B cell (primary cell): ENCODE measurements at regions not wholly inside any gene's neighbourhood (a gene's known extent, or its start where the extent isn't known, plus 50 kb on each side); places are given as distances from the start of the nearest gene placed in this dataset.

Experiments
- ATAC-seq: fragments of 200-7000 bp; cut with Tn5 transposase; one replicate; pipeline ENCODE4 v1.10.0; 2021; ENCODE audit warnings: low read depth, mild to moderate bottlenecking, moderate number of reproducible peaks, moderate library complexity
- CTCF ChIA-PET: fragments of 350-600 bp; sonication (Branson Sonifier 250); formaldehyde crosslinking; loops from one replicate; lab custom pipeline; 2021; ENCODE audit warnings: antibody characterized with exemption, inconsistent platforms; lab: Charles Lee
- POLR2A ChIA-PET: fragments of 350-600 bp; sonication (Branson Sonifier 250); formaldehyde crosslinking; loops from one replicate; lab custom pipeline; 2021; ENCODE audit warnings: antibody characterized with exemption; lab: Charles Lee
- DNase-seq: peaks from one replicate; pipeline ENCODE4 v3.0.0; 2013
- H2AFZ ChIP-seq: 2 replicates; pipeline ENCODE4 v1.6.1; 2012; ENCODE audit warnings: mild to moderate bottlenecking, low read depth, low read length; ENCODE audit not compliant: insufficient read depth, poor library complexity, severe bottlenecking
- H3K27ac ChIP-seq, 2 donors: 1 replicate in 1 of 2; 2 replicates in 1 of 2; pipeline ENCODE4 v1.5.1; 2012 to 2013; ENCODE audit warnings: low read length in 2 of 2, mild to moderate bottlenecking in 2 of 2, moderate library complexity in 1 of 2
- H3K27me3 ChIP-seq, 4 experiments: fragments of 200-600 bp in 1 of 4; sonication (generic) in 1 of 4; replicated peaks in 1 of 4; 1 replicate in 2 of 4; 2 replicates in 2 of 4; pipeline versions ENCODE4 v1.6.1 to v1.7.0; 2013 to 2016; ENCODE audit warnings: low read length in 3 of 4, mild to moderate bottlenecking in 2 of 4, mixed read lengths in 1 of 4, moderate library complexity in 1 of 4; ENCODE audit not compliant: insufficient read depth in 4 of 4, control insufficient read depth in 3 of 4; ENCODE audit errors: control extremely low read depth in 1 of 4
- H3K36me3 ChIP-seq, 2 experiments: replicated peaks in 1 of 2; 1 replicate in 1 of 2; 2 replicates in 1 of 2; pipeline versions ENCODE4 v1.6.1 to v1.7.1; 2013; ENCODE audit warnings: low read length in 1 of 2; ENCODE audit not compliant: insufficient read depth in 2 of 2, control insufficient read depth in 1 of 2; ENCODE audit errors: control extremely low read depth in 1 of 2, extremely low read depth in 1 of 2
- H3K4me1 ChIP-seq, 2 donors: fragments of 200-600 bp in 1 of 2; sonication (generic) in 1 of 2; 1 replicate in 1 of 2; 2 replicates in 1 of 2; pipeline versions ENCODE4 v1.5.1 to v1.6.1; 2013 to 2017; ENCODE audit warnings: low read length in 2 of 2; ENCODE audit not compliant: control insufficient read depth in 2 of 2, insufficient read depth in 2 of 2
- H3K4me2 ChIP-seq: replicated peaks from 2 replicates; pipeline ENCODE3; 2012; ENCODE audit warnings: mild to moderate bottlenecking, low read depth, low read length; ENCODE audit not compliant: poor library complexity, severe bottlenecking
- H3K4me3 ChIP-seq, 5 experiments: fragments of 200-600 bp in 1 of 5; sonication (generic) in 1 of 5; 1 replicate in 3 of 5; 2 replicates in 2 of 5; pipeline versions ENCODE4 v1.5.1 to v1.7.0; 2011 to 2016; ENCODE audit warnings: low read length in 4 of 5, mild to moderate bottlenecking in 4 of 5, low read depth in 2 of 5, control low read depth in 1 of 5, moderate library complexity in 1 of 5; ENCODE audit not compliant: insufficient read depth in 1 of 5; ENCODE audit errors: control extremely low read depth in 1 of 5, extremely low read depth in 1 of 5
- H3K79me2 ChIP-seq: fragments of 200-600 bp; sonication (generic); one replicate; pipeline ENCODE4 v1.6.0; 2016; ENCODE audit warnings: low read length; ENCODE audit not compliant: control insufficient read depth, insufficient read depth
- H3K9ac ChIP-seq: fragments of 200-600 bp; sonication (generic); 2 replicates; pipeline ENCODE4 v1.6.1; 2017; ENCODE audit warnings: mild to moderate bottlenecking, low read length, moderate library complexity
- H3K9me3 ChIP-seq, 3 donors: one replicate each; pipeline versions ENCODE4 v1.6.1 to v1.7.1; 2013; ENCODE audit warnings: low read length in 2 of 3; ENCODE audit not compliant: control insufficient read depth in 2 of 3, insufficient read depth in 1 of 3; ENCODE audit errors: control extremely low read depth in 1 of 3
- H4K20me1 ChIP-seq: 2 replicates; pipeline ENCODE4 v1.6.0; 2012; ENCODE audit warnings: mild to moderate bottlenecking, low read length; ENCODE audit not compliant: insufficient read depth, control insufficient read depth, poor library complexity, severe bottlenecking
- H3K27ac Mint-ChIP-seq: one replicate; pipeline ENCODE4 v1.8.0; 2021; ENCODE audit warnings: mixed read lengths
- H3K27me3 Mint-ChIP-seq: one replicate; pipeline ENCODE4 v1.8.0; 2021; ENCODE audit warnings: mixed read lengths
- H3K4me1 Mint-ChIP-seq: one replicate; pipeline ENCODE4 v1.8.0; 2021; ENCODE audit warnings: mixed read lengths
- H3K4me3 Mint-ChIP-seq: one replicate; pipeline ENCODE4 v1.8.0; 2021; ENCODE audit warnings: mixed read lengths
- H3K9me3 Mint-ChIP-seq: one replicate; pipeline ENCODE4 v1.8.0; 2022; ENCODE audit warnings: mixed read lengths; ENCODE audit not compliant: insufficient read depth
- EZH2 ChIP-seq: IDR thresholded peaks from 2 replicates; pipeline ENCODE4 v1.6.1; 2012; ENCODE audit warnings: borderline replicate concordance, low read depth, mild to moderate bottlenecking, moderate library complexity, low read length; ENCODE audit not compliant: insufficient read depth, poor library complexity, severe bottlenecking
- WGBS: methylation state at CpG from one replicate; pipeline ENCODE4 v1.1.5; 2013; ENCODE audit warnings: missing lambda C conversion rate; ENCODE audit not compliant: insufficient coverage; 5-methylcytosine and 5-hydroxymethylcytosine counted together
- intact Hi-C: fragments of 100-400 bp; cut with micrococcal nuclease; formaldehyde crosslinking; loops from one replicate; pipeline ENCODE4 v1.10.0; 2022
- TF ChIP-seq, protein P1 (sequence below): fragments of 200-600 bp; IDR thresholded peaks from one replicate; pipeline ENCODE4 v1.8.0; 2022; ENCODE audit warnings: antibody characterized with exemption, mild to moderate bottlenecking

DNA sequence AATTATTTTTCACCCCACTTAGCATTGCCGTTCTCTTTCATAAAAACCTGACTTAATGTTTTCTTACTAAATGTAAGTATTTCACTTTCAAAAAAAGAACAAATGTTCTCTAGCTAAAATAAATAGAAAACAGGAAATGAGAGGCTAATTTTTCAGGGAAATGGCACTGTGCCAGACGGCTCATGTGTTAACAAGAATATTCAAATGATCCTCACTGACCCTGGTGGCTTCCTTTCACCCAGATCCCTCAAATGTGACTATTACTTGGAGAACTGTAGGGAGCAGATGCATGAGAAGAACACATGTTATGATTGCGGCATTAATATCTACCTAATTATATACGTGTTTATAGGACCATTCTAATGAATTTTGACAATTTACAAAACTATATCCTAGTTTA, 827.7 kb downstream of the SOCS6 start:
- Histone ChIP-seq H3K9me3 (peaks cover 0 to 1% (median 0%) of the 10 kb centered on the region in 3 donors), H3K4me2 (no peak overlapping the region), H3K79me2 (no peaks in the 10 kb centered on the region), H2AFZ (no peak overlapping the region), H3K4me1 (no peaks in the 10 kb centered on the region), H3K27me3 (no peaks in the 10 kb centered on the region), H3K4me3 (no peak overlapping the region), H3K36me3 (no peaks in the 10 kb centered on the region), H3K27ac (no peak overlapping the region), H3K9ac (no peak overlapping the region), H4K20me1 (no peaks in the 10 kb centered on the region)
- H3K4me3 Mint-ChIP-seq = no peak overlapping the region
- peaks cover 3% of the 10 kb centered on the region for H3K9me3 Mint-ChIP-seq
- DNase-seq (no peak), ATAC-seq (no peak)
- WGBS = 75% methylated on average over 2 of the region's 4 CpGs
- H3K27me3 Mint-ChIP-seq = no peaks in the 10 kb centered on the region
- TF ChIP-seq EZH2 = no peak
- TF ChIP-seq, protein P1, sequence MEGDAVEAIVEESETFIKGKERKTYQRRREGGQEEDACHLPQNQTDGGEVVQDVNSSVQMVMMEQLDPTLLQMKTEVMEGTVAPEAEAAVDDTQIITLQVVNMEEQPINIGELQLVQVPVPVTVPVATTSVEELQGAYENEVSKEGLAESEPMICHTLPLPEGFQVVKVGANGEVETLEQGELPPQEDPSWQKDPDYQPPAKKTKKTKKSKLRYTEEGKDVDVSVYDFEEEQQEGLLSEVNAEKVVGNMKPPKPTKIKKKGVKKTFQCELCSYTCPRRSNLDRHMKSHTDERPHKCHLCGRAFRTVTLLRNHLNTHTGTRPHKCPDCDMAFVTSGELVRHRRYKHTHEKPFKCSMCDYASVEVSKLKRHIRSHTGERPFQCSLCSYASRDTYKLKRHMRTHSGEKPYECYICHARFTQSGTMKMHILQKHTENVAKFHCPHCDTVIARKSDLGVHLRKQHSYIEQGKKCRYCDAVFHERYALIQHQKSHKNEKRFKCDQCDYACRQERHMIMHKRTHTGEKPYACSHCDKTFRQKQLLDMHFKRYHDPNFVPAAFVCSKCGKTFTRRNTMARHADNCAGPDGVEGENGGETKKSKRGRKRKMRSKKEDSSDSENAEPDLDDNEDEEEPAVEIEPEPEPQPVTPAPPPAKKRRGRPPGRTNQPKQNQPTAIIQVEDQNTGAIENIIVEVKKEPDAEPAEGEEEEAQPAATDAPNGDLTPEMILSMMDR = no peak
- no peaks in the 10 kb centered on the region for H3K4me1 Mint-ChIP-seq
- H3K27ac Mint-ChIP-seq = no peak overlapping the region
- intact Hi-C loops = no loop called here
- POLR2A ChIA-PET = no interaction called here
- CTCF ChIA-PET = no interaction called here

- H4K20me1 ChIP-seq = no peaks in the 10 kb centered on the region
- H3K27me3 ChIP-seq = no peaks in the 10 kb centered on the region
- H3K36me3 ChIP-seq = no peaks in the 10 kb centered on the region
- ChIA-PET CTCF (no interaction called here), POLR2A (no interaction called here)
- H3K4me2 ChIP-seq = no peak overlapping the region
- intact Hi-C loops = no loop called here
- no peaks in the 10 kb centered on the region for H3K4me1 ChIP-seq
- H3K79me2 ChIP-seq = no peaks in the 10 kb centered on the region
- H3K27ac Mint-ChIP-seq = no peak overlapping the region
- 80% methylated on average over 7 of the region's 8 CpGs for WGBS
- TF ChIP-seq, protein P1 = no peak
- DNase-seq = no peak
- no peak overlapping the region for H3K9ac ChIP-seq
- no peak overlapping the region for H3K27ac ChIP-seq
- H3K9me3 ChIP-seq = no peaks in the 10 kb centered on the region
- no peak for ATAC-seq
- H3K27me3 Mint-ChIP-seq = no peaks in the 10 kb centered on the region
- H2AFZ ChIP-seq = no peak overlapping the region
- no peak overlapping the region for H3K4me3 Mint-ChIP-seq
- H3K4me3 ChIP-seq = no peak overlapping the region
- H3K9me3 Mint-ChIP-seq = peaks cover 2% of the 10 kb centered on the region
- no peaks in the 10 kb centered on the region for H3K4me1 Mint-ChIP-seq
These were observed 826.4 kb downstream of the SOCS6 start for GRCh38 chr18:71115261-71115660.
